ENCODE measurements at regions not wholly inside any gene's neighbourhood (a gene's known extent, or its start where the extent isn't known, plus 50 kb on each side); places are given as distances from the start of the nearest gene placed in this dataset.

DNA sequence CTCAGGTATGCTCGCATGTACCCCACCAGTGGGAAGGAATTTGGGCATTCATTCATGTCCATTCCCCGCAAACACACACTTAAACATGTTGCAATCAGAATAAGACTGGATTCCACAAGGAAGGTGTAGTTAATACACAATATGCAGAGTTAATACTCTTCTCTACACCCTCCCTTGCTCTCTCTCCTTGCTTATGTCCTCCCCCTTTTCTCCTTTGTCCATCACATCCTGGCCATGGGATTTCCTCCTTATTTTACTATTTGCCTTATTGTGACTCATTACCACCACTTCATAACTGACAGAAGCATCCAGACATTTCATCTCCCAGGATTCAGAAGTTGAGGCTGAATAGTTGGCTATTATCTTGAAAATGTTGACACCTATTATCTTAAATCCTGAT is 473.8 kb upstream of the SPHKAP start:
- no peak overlapping the region for H3K27ac ChIP-seq
- TF ChIP-seq CTCF (conservative IDR thresholded peaks at IDR 0.05), result no peak
- TF ChIP-seq ZFX (IDR thresholded peaks at IDR 0.05), result no peak

DNA sequence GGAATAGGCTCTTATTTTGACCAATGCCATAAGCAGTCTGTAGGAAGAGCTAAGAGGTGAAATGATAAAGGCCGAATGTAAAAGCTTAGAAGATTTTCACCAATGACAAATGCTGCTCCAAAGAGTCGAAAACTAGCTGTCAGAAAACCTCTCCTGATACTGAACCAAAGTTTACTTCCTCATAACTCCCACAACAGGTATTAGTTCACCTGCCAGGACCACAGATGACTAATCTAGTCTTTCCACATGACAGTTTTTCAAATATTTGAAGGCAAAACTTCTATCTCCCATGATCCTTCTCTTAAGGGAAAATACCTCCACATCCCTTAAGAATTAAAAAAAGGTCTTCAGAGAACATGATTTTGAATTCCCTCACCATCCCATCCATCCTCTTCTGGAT is 473.2 kb upstream of the SPHKAP start:
- TF ChIP-seq CTCF (conservative IDR thresholded peaks at IDR 0.05) (no peak), ZFX (IDR thresholded peaks at IDR 0.05) (no peak)
- no peak overlapping the region for H3K27ac ChIP-seq

- TF ChIP-seq ZFX (IDR thresholded peaks at IDR 0.05) (no peak), CTCF (conservative IDR thresholded peaks at IDR 0.05) (no peak)
- H3K27ac ChIP-seq, result no peak overlapping the region
Measured at GRCh38 chr2:228653884-228654283, 472.4 kb upstream of the SPHKAP start.

- no peak overlapping the region for H3K27ac ChIP-seq
- no peak for TF ChIP-seq CTCF (conservative IDR thresholded peaks at IDR 0.05)
- no peak for TF ChIP-seq ZFX (IDR thresholded peaks at IDR 0.05)
Measured at GRCh38 chr2:228652366-228652765, 470.9 kb upstream of the SPHKAP start.

DNA sequence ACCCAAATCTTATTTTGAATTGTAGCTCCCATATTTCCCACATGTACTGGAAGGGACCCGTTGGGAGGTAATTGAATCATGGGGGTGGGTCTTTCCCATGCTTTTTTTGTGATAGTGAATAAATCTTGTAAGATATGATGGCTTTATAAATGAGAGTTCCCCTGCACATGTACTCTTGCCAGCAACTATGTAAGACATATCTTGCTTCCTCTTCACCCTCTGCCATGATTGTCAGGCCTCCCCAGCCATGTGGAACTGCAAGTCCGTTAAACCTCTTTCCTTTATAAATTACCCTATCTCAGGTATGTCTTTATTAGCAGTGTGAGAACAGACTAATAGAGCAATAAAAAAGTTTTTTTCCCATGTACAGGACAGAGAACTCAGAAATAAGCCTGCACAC is 468.4 kb upstream of the SPHKAP start:
- TF ChIP-seq ZFX (IDR thresholded peaks at IDR 0.05), result no peak
- no peak for TF ChIP-seq CTCF (conservative IDR thresholded peaks at IDR 0.05)
- no peak overlapping the region for H3K27ac ChIP-seq

- H3K27ac ChIP-seq, result no peak overlapping the region
- TF ChIP-seq CTCF (conservative IDR thresholded peaks at IDR 0.05), result no peak
- TF ChIP-seq ZFX (IDR thresholded peaks at IDR 0.05), result no peak
Measured at GRCh38 chr2:228649447-228649846, 468.0 kb upstream of the SPHKAP start.

GRCh38 chr2:228648541-228648940 is 467.1 kb upstream of the SPHKAP start:
- TF ChIP-seq ZFX (IDR thresholded peaks at IDR 0.05) (no peak), CTCF (conservative IDR thresholded peaks at IDR 0.05) (no peak)

More at GRCh38 chr2:228648541-228648940, 467.1 kb upstream of the SPHKAP start:
- H3K27ac ChIP-seq, result no peak overlapping the region

Data from C4-2B (cell line).